Neuronal stem cell (in vitro differentiated cells): ENCODE measurements at regions not wholly inside any gene's neighbourhood (a gene's known extent, or its start where the extent isn't known, plus 50 kb on each side); places are given as distances from the start of the nearest gene placed in this dataset.

Source experiments
- DNase-seq: peaks from one replicate; pipeline ENCODE4 v3.0.0-alpha.2; 2013; ENCODE audit warnings: low spot score
- H2AFZ ChIP-seq: one replicate; pipeline ENCODE4 v1.6.1; 2013; ENCODE audit warnings: mild to moderate bottlenecking, low read length, inconsistent platforms
- H2AK5ac ChIP-seq: 2 replicates; pipeline ENCODE4 v1.6.1; 2013; ENCODE audit warnings: low read depth, mild to moderate bottlenecking, inconsistent platforms, low read length, moderate library complexity, mixed read lengths
- H2BK120ac ChIP-seq: 2 replicates; pipeline ENCODE4 v1.6.1; 2013; ENCODE audit warnings: low read depth, mild to moderate bottlenecking, inconsistent platforms, low read length, moderate library complexity, mixed read lengths
- H2BK12ac ChIP-seq: one replicate; pipeline ENCODE4 v1.6.1; 2013; ENCODE audit warnings: low read length, inconsistent platforms
- H2BK15ac ChIP-seq: 2 replicates; pipeline ENCODE4 v1.6.1; 2013; ENCODE audit warnings: mild to moderate bottlenecking, low read length, inconsistent platforms, mixed read lengths
- H2BK5ac ChIP-seq: one replicate; pipeline ENCODE4 v1.6.1; 2013; ENCODE audit warnings: inconsistent platforms, mild to moderate bottlenecking, low read length, moderate library complexity
- H3K14ac ChIP-seq: one replicate; pipeline ENCODE4 v1.6.1; 2013; ENCODE audit warnings: low read length, inconsistent platforms
- H3K18ac ChIP-seq: 2 replicates; pipeline ENCODE4 v1.6.1; 2013; ENCODE audit warnings: low read length, inconsistent platforms
- H3K23ac ChIP-seq: 2 replicates; pipeline ENCODE4 v1.6.1; 2013; ENCODE audit warnings: low read depth, mild to moderate bottlenecking, mixed read lengths, low read length, inconsistent platforms; ENCODE audit not compliant: poor library complexity
- H3K27ac ChIP-seq: replicated peaks from 3 replicates; pipeline ENCODE4 v1.5.1; 2013; ENCODE audit warnings: low read length, inconsistent platforms
- H3K27me3 ChIP-seq, 3 experiments: 2 replicates each; pipeline ENCODE4 v1.6.1; 2013; ENCODE audit warnings: low read length in 3 of 3, mild to moderate bottlenecking in 2 of 3, inconsistent platforms in 1 of 3, low read depth in 1 of 3, mixed read lengths in 1 of 3, moderate library complexity in 1 of 3; ENCODE audit not compliant: control insufficient read depth in 3 of 3, insufficient read depth in 3 of 3
- H3K36me3 ChIP-seq, 2 donors: replicated peaks in 1 of 2; 2 replicates each; pipeline ENCODE4 v1.6.1; 2013; ENCODE audit warnings: low read length in 2 of 2; ENCODE audit not compliant: control insufficient read depth in 2 of 2, insufficient read depth in 2 of 2
- H3K4ac ChIP-seq: 2 replicates; pipeline ENCODE4 v1.6.1; 2013; ENCODE audit warnings: inconsistent platforms, mild to moderate bottlenecking, low read length, moderate library complexity
- H3K4me1 ChIP-seq, 2 donors: 1 replicate in 1 of 2; 2 replicates in 1 of 2; pipeline ENCODE4 v1.6.1; 2013; ENCODE audit warnings: low read length in 2 of 2, low read depth in 1 of 2; ENCODE audit not compliant: control insufficient read depth in 2 of 2, insufficient read depth in 1 of 2
- H3K4me2 ChIP-seq: one replicate; pipeline ENCODE4 v1.6.1; 2013; ENCODE audit warnings: mild to moderate bottlenecking, low read length, inconsistent platforms; ENCODE audit not compliant: insufficient read depth, poor library complexity, severe bottlenecking
- H3K4me3 ChIP-seq, 2 donors: 2 replicates each; pipeline ENCODE4 v1.5.1; 2013; ENCODE audit warnings: low read length in 2 of 2, mild to moderate bottlenecking in 2 of 2, inconsistent platforms in 1 of 2, moderate library complexity in 1 of 2
- H3K79me1 ChIP-seq: one replicate; pipeline ENCODE4 v1.6.1; 2013; ENCODE audit warnings: low read depth, mild to moderate bottlenecking, inconsistent platforms, low read length, moderate library complexity
- H3K9ac ChIP-seq: one replicate; pipeline ENCODE4 v1.6.1; 2013; ENCODE audit warnings: mild to moderate bottlenecking, low read depth, low read length, inconsistent platforms; ENCODE audit not compliant: poor library complexity
- H3K9me3 ChIP-seq, 2 donors: replicated peaks in 1 of 2; 2 replicates each; pipeline versions ENCODE3 to v1.6.1; 2013; ENCODE audit warnings: low read length in 2 of 2, mild to moderate bottlenecking in 2 of 2, inconsistent platforms in 1 of 2, low read depth in 1 of 2, mixed read lengths in 1 of 2, moderate library complexity in 1 of 2; ENCODE audit not compliant: control insufficient read depth in 2 of 2, insufficient read depth in 1 of 2
- H4K8ac ChIP-seq: one replicate; pipeline ENCODE4 v1.6.1; 2013; ENCODE audit warnings: low read depth, mild to moderate bottlenecking, inconsistent platforms, low read length, moderate library complexity
- H4K91ac ChIP-seq: one replicate; pipeline ENCODE4 v1.6.1; 2013; ENCODE audit warnings: low read length, low read depth, mild to moderate bottlenecking, inconsistent platforms; ENCODE audit not compliant: poor library complexity
- WGBS, 2 donors: extraction: QIAGEN DNeasy Blood & Tissue Kit; methylation state at CpG; one replicate each; pipeline ENCODE4 v1.1.7; 2013; ENCODE audit warnings: missing lambda C conversion rate in 2 of 2, mixed read lengths in 1 of 2; ENCODE audit not compliant: insufficient read length in 2 of 2, insufficient replicate concordance in 1 of 2; ENCODE audit errors: extremely low coverage in 2 of 2; 5-methylcytosine and 5-hydroxymethylcytosine counted together

DNA sequence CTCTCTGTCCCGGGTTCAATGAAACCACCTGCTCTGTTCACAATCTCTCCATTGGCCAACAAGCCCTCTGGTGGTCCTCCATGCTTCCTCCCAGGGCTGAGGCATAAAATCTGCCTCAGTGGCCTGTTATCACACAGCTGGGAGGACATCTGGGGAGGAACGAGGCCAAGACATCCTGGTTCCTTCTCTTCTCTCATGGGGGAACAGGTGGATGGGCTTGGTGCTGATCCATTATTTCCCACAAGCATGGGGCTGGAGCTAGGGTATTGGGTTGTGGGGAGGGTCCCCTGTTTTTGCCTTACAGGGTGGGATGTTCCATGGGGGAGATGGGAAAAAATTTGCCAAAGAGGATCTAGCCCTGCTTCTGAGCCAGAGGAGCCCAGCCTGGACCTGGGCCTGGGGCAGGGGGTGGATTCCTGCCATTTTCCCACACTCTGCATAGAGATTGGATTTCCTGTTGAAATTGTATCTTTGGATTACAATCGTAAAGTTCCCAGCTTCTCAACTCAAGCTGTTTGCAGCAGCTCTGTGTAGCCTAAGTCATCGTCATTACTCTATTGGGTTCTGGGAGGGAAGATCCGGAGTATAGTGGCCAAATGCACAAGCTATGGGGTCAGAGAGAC, 124.7 kb downstream of the NAV1 start:
- Histone ChIP-seq H4K8ac (no peak overlapping the region), H3K4me3 (no peak overlapping the region), H3K79me1 (no peaks in the 10 kb centered on the region), H3K18ac (no peak overlapping the region), H3K36me3 (peaks cover 0 to 7% of the 10 kb centered on the region in 2 donors), H3K27ac (no peak overlapping the region), H2BK12ac (no peak overlapping the region), H2AFZ (no peak overlapping the region), H3K4me1 (peaks cover 4 to 9% of the 10 kb centered on the region in 2 donors), H2BK5ac (no peak overlapping the region), H3K23ac (no peak overlapping the region), H3K4me2 (no peak overlapping the region), H2AK5ac (no peak overlapping the region), H3K9ac (no peak overlapping the region), H4K91ac (no peak overlapping the region), H3K27me3 (no peaks in the 10 kb centered on the region), H3K4ac (no peak overlapping the region), H3K9me3 (no peaks in the 10 kb centered on the region), H2BK120ac (no peak overlapping the region), H2BK15ac (no peak overlapping the region), H3K14ac (no peak overlapping the region)
- no CpG with 5 or more reads among the region's 5 CpGs for WGBS, 2 donors
- DNase-seq: no peak

DNA sequence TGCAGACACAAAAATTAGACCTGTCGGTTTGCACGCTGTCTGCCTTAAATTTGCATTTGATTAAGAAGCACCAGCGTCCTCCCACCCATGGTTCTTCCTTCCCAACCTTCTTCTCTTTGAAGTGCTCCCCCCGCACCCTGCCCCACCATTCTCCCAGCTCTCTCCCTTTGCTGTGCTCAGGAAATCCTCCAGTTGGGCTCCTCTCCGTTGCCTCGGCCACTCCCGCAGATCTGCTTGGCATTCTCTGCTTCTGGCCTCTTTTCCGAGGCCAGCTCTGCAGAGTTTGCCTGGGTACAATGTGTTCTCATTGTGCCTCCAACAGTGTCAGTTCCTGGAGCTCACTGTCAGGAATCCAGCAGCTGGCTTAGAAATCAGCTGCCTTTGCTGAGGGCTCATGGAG, 126.1 kb downstream of the NAV1 start:
- Histone ChIP-seq H3K4me3 (no peak overlapping the region), H3K14ac (no peak overlapping the region), H3K9me3 (no peaks in the 10 kb centered on the region), H3K18ac (no peak overlapping the region), H2BK5ac (no peak overlapping the region), H3K36me3 (peaks cover 0 to 4% of the 10 kb centered on the region in 2 donors), H2BK15ac (no peak overlapping the region), H3K4me1 (peaks cover 4 to 9% of the 10 kb centered on the region in 2 donors), H3K23ac (no peak overlapping the region), H3K4ac (no peak overlapping the region), H4K91ac (no peak overlapping the region), H2BK12ac (no peak overlapping the region), H3K4me2 (no peak overlapping the region), H4K8ac (no peak overlapping the region), H2BK120ac (no peak overlapping the region), H3K27ac (no peak overlapping the region), H3K9ac (no peak overlapping the region), H3K79me1 (no peaks in the 10 kb centered on the region), H2AFZ (no peak overlapping the region), H3K27me3 (no peaks in the 10 kb centered on the region), H2AK5ac (no peak overlapping the region)
- no CpG with 5 or more reads among the region's 8 CpGs for WGBS, 2 donors
- DNase-seq: no peak

DNA sequence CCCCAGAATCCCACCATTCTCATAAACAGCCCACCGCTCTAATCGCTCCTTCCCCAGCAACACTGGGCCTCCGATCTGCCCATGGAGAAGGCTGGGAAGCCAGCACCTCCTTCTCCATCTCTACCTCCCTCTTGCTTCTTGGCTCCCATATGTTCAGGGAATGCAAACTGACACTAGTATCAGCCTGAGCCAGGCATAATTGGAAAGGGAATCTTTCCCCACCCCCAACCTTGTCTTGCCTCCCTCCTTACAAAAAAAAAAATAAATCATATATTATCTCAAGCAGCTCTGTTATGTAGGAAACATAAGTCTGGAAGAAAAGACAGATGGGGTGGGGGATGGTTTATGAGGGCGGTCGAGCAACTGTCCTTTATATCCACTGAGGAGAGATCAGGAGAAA, 127.2 kb downstream of the NAV1 start:
- no peak overlapping the region for H3K4ac ChIP-seq
- H2BK15ac ChIP-seq: no peak overlapping the region
- no peak overlapping the region for H2BK12ac ChIP-seq
- H3K79me1 ChIP-seq: no peaks in the 10 kb centered on the region
- H2BK5ac ChIP-seq: no peak overlapping the region
- H3K14ac ChIP-seq: no peak overlapping the region
- no peak overlapping the region for H2BK120ac ChIP-seq
- no peaks in the 10 kb centered on the region for H3K9me3 ChIP-seq
- no peak overlapping the region for H3K9ac ChIP-seq
- no peak overlapping the region for H3K18ac ChIP-seq
- no peak overlapping the region for H3K4me3 ChIP-seq
- H3K4me2 ChIP-seq: no peak overlapping the region
- peaks cover 4 to 9% of the 10 kb centered on the region in 2 donors for H3K4me1 ChIP-seq
- no peak for DNase-seq
- no peak overlapping the region for H4K8ac ChIP-seq
- no peak overlapping the region for H2AFZ ChIP-seq
- H3K27ac ChIP-seq: no peak overlapping the region
- no peak overlapping the region for H3K23ac ChIP-seq
- no peak overlapping the region for H4K91ac ChIP-seq
- no peak overlapping the region for H2AK5ac ChIP-seq
- WGBS, 2 donors: no CpG with 5 or more reads among the region's 5 CpGs
- H3K36me3 ChIP-seq: no peaks in the 10 kb centered on the region
- H3K27me3 ChIP-seq: no peaks in the 10 kb centered on the region

GRCh38 chr1:201666645-201667044, 127.7 kb downstream of the NAV1 start:
- H3K14ac ChIP-seq: no peak overlapping the region
- H3K4me1 ChIP-seq: peaks cover 4 to 9% of the 10 kb centered on the region in 2 donors
- H2BK12ac ChIP-seq: no peak overlapping the region
- no peaks in the 10 kb centered on the region for H3K36me3 ChIP-seq
- peak overlapping the region; percentile 56 for H2BK5ac ChIP-seq
- H3K18ac ChIP-seq: no peak overlapping the region
- H3K4me3 ChIP-seq: no peak overlapping the region
- no peaks in the 10 kb centered on the region for H3K79me1 ChIP-seq
- H3K27me3 ChIP-seq: no peaks in the 10 kb centered on the region
- WGBS, 2 donors: no CpG with 5 or more reads among the region's 5 CpGs
- no peak overlapping the region for H2AFZ ChIP-seq
- H4K91ac ChIP-seq: no peak overlapping the region
- H2BK120ac ChIP-seq: no peak overlapping the region
- DNase-seq: no peak
- no peak overlapping the region for H3K23ac ChIP-seq
- no peak overlapping the region for H3K4me2 ChIP-seq
- no peak overlapping the region for H3K4ac ChIP-seq
- H3K27ac ChIP-seq: no peak overlapping the region
- no peak overlapping the region for H2BK15ac ChIP-seq
- no peaks in the 10 kb centered on the region for H3K9me3 ChIP-seq
- no peak overlapping the region for H2AK5ac ChIP-seq
- no peak overlapping the region for H3K9ac ChIP-seq
- H4K8ac ChIP-seq: no peak overlapping the region
